ENCODE measurements at regions not wholly inside any gene's neighbourhood (a gene's known extent, or its start where the extent isn't known, plus 50 kb on each side); places are given as distances from the start of the nearest gene placed in this dataset.

DNA sequence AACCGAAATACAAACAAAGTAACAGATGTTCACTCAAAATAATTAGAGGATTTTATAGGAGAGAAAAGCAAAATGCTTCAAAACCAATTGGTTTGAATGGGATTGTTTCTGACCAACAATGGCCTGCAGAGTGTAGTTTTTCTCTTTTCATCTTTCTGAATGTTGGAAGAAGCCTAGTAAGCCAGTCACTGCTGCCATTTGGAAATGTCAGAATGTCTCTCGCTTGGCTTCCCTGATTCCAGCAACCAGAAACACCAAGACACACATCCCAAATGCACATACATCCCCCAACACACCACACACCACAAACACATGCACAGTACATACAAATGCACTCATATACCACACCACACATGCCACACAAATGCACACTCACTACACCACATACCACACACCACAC is 403.4 kb downstream of the OCA2 start:
- TF ChIP-seq SIN3A (IDR thresholded peaks at IDR 0.05; ENCODE audit: borderline replicate concordance, insufficient read depth, low read length) (no peak), FOXP2 (optimal IDR thresholded peaks at IDR 0.05; ENCODE audit: borderline replicate concordance, extremely low read depth, extremely low read length, insufficient read depth) (no peak), TAF1 (IDR thresholded peaks at IDR 0.05; ENCODE audit: borderline replicate concordance, insufficient read depth, low read length) (no peak), POLR2AphosphoS5 (IDR thresholded peaks at IDR 0.05; ENCODE audit: low read depth, low read length) (no peak)
- TF ChIP-seq, protein P1, sequence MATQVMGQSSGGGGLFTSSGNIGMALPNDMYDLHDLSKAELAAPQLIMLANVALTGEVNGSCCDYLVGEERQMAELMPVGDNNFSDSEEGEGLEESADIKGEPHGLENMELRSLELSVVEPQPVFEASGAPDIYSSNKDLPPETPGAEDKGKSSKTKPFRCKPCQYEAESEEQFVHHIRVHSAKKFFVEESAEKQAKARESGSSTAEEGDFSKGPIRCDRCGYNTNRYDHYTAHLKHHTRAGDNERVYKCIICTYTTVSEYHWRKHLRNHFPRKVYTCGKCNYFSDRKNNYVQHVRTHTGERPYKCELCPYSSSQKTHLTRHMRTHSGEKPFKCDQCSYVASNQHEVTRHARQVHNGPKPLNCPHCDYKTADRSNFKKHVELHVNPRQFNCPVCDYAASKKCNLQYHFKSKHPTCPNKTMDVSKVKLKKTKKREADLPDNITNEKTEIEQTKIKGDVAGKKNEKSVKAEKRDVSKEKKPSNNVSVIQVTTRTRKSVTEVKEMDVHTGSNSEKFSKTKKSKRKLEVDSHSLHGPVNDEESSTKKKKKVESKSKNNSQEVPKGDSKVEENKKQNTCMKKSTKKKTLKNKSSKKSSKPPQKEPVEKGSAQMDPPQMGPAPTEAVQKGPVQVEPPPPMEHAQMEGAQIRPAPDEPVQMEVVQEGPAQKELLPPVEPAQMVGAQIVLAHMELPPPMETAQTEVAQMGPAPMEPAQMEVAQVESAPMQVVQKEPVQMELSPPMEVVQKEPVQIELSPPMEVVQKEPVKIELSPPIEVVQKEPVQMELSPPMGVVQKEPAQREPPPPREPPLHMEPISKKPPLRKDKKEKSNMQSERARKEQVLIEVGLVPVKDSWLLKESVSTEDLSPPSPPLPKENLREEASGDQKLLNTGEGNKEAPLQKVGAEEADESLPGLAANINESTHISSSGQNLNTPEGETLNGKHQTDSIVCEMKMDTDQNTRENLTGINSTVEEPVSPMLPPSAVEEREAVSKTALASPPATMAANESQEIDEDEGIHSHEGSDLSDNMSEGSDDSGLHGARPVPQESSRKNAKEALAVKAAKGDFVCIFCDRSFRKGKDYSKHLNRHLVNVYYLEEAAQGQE (IDR thresholded peaks at IDR 0.05; ENCODE audit: insufficient read depth in 1 of 2, low read depth in 2 of 2, low read length in 2 of 2), result no peak

DNA sequence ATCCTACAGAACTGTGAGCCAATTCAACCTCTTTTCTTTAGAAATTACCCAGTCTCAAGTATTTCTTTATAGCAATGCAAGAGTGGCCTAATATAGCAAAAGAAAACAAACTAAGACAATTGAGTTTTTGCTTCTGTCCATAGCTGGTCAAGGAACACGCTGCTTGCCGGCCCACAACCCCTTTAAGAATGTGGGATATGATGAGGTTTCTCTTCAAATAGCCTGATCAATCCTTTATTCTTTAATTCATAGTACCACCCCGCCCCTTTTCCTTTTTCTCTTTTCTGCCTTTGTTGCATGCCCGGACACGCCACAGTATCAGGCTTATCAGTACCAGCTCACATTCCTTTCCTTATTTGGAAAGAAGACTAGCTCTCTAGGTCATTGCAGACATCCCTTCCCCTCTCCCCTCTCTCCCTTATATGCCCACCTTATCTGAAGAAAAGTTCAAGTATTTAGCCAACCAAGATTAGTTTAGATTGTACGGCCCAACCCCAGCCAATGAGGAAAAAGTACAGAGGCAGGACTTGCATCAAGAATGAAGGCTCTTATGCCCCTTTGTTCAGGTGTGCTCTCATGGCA is 404.5 kb downstream of the OCA2 start:
- no peak for TF ChIP-seq SIN3A (IDR thresholded peaks at IDR 0.05; ENCODE audit: borderline replicate concordance, insufficient read depth, low read length)
- TF ChIP-seq, protein P1 (IDR thresholded peaks at IDR 0.05; ENCODE audit: insufficient read depth in 1 of 2, low read depth in 2 of 2, low read length in 2 of 2), result no peak
- no peak for TF ChIP-seq TAF1 (IDR thresholded peaks at IDR 0.05; ENCODE audit: borderline replicate concordance, insufficient read depth, low read length)
- no peak for TF ChIP-seq FOXP2 (optimal IDR thresholded peaks at IDR 0.05; ENCODE audit: borderline replicate concordance, extremely low read depth, extremely low read length, insufficient read depth)
- no peak for TF ChIP-seq POLR2AphosphoS5 (IDR thresholded peaks at IDR 0.05; ENCODE audit: low read depth, low read length)

DNA sequence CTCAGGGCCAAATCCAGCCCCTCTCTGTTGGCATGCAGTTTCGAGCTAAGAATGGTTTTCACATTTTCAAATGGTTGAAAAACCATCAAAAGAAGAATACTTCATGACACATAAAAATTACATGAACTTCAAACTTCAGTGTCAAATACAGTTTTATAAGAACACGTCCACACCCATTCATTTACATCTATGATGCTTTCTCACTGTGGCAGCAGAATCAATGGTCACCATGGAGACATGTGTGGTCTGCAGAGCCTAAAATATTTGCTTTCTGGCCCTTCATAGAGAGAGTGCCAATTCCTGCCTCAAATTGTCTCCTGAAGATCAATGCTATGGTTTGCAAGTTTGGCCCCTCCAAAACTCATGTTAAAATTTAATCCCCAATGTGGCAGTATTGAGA is 405.8 kb downstream of the OCA2 start:
- TF ChIP-seq SIN3A (IDR thresholded peaks at IDR 0.05; ENCODE audit: borderline replicate concordance, insufficient read depth, low read length), result no peak
- TF ChIP-seq FOXP2 (optimal IDR thresholded peaks at IDR 0.05; ENCODE audit: borderline replicate concordance, extremely low read depth, extremely low read length, insufficient read depth), result no peak

DNA sequence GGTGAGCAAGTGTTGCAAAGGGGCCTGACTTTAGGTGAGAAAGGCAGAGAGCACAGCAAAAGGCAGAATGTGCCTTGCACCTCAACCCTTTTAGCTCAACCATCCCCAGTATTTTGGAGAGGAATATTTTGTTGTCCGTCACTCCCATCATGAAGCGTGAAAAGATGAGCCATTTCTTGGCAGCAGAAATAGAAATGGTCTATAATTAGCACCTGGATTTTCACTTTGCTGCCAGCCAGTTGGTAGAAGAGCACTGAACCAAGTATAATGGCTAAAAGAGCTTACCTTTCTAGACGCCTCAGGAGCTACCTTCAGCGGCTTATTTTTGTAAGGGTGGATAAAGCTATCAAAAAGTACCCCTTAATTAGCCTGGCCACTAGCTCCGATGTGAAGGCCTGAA is 406.7 kb downstream of the OCA2 start:
- TF ChIP-seq SIN3A (IDR thresholded peaks at IDR 0.05; ENCODE audit: borderline replicate concordance, insufficient read depth, low read length) (no peak), POLR2AphosphoS5 (IDR thresholded peaks at IDR 0.05; ENCODE audit: low read depth, low read length) (no peak), FOXP2 (optimal IDR thresholded peaks at IDR 0.05; ENCODE audit: borderline replicate concordance, extremely low read depth, extremely low read length, insufficient read depth) (no peak), TAF1 (IDR thresholded peaks at IDR 0.05; ENCODE audit: borderline replicate concordance, insufficient read depth, low read length) (no peak)
- TF ChIP-seq, protein P1 (IDR thresholded peaks at IDR 0.05; ENCODE audit: insufficient read depth in 1 of 2, low read depth in 2 of 2, low read length in 2 of 2), result no peak

DNA sequence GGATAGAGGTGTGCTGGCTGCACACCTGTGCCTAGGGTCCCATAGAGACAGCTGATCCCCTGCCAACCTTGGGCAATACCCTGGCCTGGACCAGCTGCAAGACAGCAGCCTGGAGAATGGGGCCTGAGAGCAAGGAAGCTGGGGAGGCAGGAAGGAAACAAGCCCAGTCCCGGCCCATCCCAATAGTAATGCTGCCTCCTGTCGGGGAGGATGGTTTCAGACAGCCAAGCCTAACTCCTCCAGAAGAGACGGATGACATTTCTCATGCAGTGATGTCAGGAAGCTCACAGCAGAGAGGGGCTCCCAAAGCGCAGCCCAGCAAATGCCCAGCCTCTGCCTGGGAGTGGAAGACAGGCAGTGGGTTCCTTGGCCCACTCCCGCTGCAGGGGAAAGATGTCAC is 408.8 kb downstream of the OCA2 start:
- TF ChIP-seq SIN3A (IDR thresholded peaks at IDR 0.05; ENCODE audit: borderline replicate concordance, insufficient read depth, low read length) (no peak), POLR2AphosphoS5 (IDR thresholded peaks at IDR 0.05; ENCODE audit: low read depth, low read length) (no peak), TAF1 (IDR thresholded peaks at IDR 0.05; ENCODE audit: borderline replicate concordance, insufficient read depth, low read length) (no peak), FOXP2 (optimal IDR thresholded peaks at IDR 0.05; ENCODE audit: borderline replicate concordance, extremely low read depth, extremely low read length, insufficient read depth) (no peak)
- TF ChIP-seq, protein P1 (IDR thresholded peaks at IDR 0.05; ENCODE audit: insufficient read depth in 1 of 2, low read depth in 2 of 2, low read length in 2 of 2), result no peak
